Astrocyte (in vitro differentiated cells and primary cell): ENCODE measurements at regions not wholly inside any gene's neighbourhood (a gene's known extent, or its start where the extent isn't known, plus 50 kb on each side); places are given as distances from the start of the nearest gene placed in this dataset.

Experiments used
- EZH2 ChIP-seq: IDR thresholded peaks from 2 replicates; pipeline ENCODE4 v1.6.1; 2012; ENCODE audit warnings: mild to moderate bottlenecking, low read length, inconsistent platforms; ENCODE audit not compliant: insufficient read depth
- TF ChIP-seq, protein P1 (sequence below): IDR thresholded peaks from 2 replicates; pipeline ENCODE4 v1.5.1; 2011; ENCODE audit warnings: low read depth, mild to moderate bottlenecking, inconsistent platforms, low read length, moderate library complexity; ENCODE audit not compliant: insufficient read depth

DNA sequence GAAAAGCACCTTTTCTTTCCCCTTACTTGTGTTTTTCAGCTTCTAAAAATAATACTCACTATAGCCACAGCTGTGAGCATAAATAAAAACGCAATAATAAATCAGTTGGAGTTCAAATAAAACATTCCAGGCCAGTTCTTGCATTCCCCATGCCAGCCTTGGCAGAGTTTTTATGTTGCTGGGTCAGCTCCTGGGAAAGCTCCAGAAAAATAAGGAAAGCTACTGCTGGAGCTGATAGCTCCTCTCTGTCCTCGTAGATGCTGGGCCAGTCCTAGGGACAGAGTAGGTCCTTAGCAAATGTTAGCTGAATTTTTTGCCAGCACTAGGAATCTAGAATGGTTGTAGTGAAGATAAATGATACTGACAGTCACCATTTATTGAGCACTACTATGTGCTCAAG is 389.0 kb upstream of the SYNCRIP start:
- TF ChIP-seq, protein P1, sequence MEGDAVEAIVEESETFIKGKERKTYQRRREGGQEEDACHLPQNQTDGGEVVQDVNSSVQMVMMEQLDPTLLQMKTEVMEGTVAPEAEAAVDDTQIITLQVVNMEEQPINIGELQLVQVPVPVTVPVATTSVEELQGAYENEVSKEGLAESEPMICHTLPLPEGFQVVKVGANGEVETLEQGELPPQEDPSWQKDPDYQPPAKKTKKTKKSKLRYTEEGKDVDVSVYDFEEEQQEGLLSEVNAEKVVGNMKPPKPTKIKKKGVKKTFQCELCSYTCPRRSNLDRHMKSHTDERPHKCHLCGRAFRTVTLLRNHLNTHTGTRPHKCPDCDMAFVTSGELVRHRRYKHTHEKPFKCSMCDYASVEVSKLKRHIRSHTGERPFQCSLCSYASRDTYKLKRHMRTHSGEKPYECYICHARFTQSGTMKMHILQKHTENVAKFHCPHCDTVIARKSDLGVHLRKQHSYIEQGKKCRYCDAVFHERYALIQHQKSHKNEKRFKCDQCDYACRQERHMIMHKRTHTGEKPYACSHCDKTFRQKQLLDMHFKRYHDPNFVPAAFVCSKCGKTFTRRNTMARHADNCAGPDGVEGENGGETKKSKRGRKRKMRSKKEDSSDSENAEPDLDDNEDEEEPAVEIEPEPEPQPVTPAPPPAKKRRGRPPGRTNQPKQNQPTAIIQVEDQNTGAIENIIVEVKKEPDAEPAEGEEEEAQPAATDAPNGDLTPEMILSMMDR = no peak
- TF ChIP-seq EZH2 = no peak
